K562 (cell line): ENCODE measurements at regions not wholly inside any gene's neighbourhood (a gene's known extent, or its start where the extent isn't known, plus 50 kb on each side); places are given as distances from the start of the nearest gene placed in this dataset.

Source experiments
- ATAC-seq: fragments of 200-7000 bp; cut with Tn5 transposase; 3 replicates; pipeline ENCODE4 v1.9.1; 2020; ENCODE audit warnings: moderate library complexity
- BruUV-seq: library from RNA; stranded (reverse); fragments of 400-500 nt; replicated peaks from 2 replicates; lab custom pipeline; 2021; lab: Mats Ljungman, UMichigan
- CTCF ChIA-PET: fragments of 300-600 bp; formaldehyde crosslinking; extraction: SDS; loops from one replicate; lab custom pipeline; 2021; ENCODE audit warnings: low intra/inter-chr PET ratio; lab: Yijun Ruan, JAX
- POLR2A ChIA-PET: fragments of 300-600, 350-650 bp; sonication (Branson Sonifier 250); formaldehyde crosslinking; extraction: SDS; loops from one replicate; lab custom pipeline; 2021; ENCODE audit warnings: antibody characterized with exemption, inconsistent platforms; lab: Yijun Ruan, JAX
- DNase-seq, 4 experiments: peaks; one replicate each; pipeline versions ENCODE4 v3.0.0 to v3.0.0-alpha.2; 2011 to 2018; ENCODE audit warnings: low spot score in 3 of 4, mixed read lengths in 3 of 4; ENCODE audit errors: extremely low read depth in 1 of 4
- FAIRE-seq: peaks from 2 replicates; lab custom pipeline; 2011; peaks lifted over from hg19 to GRCh38; lab: Jason Lieb, UNC
- H2AFZ ChIP-seq: 2 replicates; pipeline ENCODE4 v1.6.0; 2011; ENCODE audit warnings: low read depth, low read length, control low read depth, inconsistent platforms
- H3K27ac ChIP-seq: fragments of 200-600 bp; 3 replicates; pipeline ENCODE4 v1.8.0; 2011; ENCODE audit warnings: low read depth, mild to moderate bottlenecking, control low read depth, inconsistent platforms, low read length, moderate library complexity, mixed read lengths; ENCODE audit errors: extremely low read depth
- H3K27me3 ChIP-seq, 2 experiments: fragments of 300-600 bp in 1 of 2; 2 replicates in 1 of 2; 3 replicates in 1 of 2; pipeline versions ENCODE4 v1.6.0 to v1.8.0; 2011; ENCODE audit warnings: inconsistent platforms in 2 of 2, low read length in 2 of 2, mild to moderate bottlenecking in 1 of 2, mixed read lengths in 1 of 2, moderate library complexity in 1 of 2; ENCODE audit not compliant: control insufficient read depth in 2 of 2, insufficient read depth in 2 of 2
- H3K36me3 ChIP-seq: fragments of 300-600 bp; 3 replicates; pipeline ENCODE4 v1.8.0; 2011; ENCODE audit warnings: mild to moderate bottlenecking, low read length, inconsistent platforms; ENCODE audit not compliant: control insufficient read depth, insufficient read depth
- H3K4me1 ChIP-seq, 2 experiments: fragments of 200-600 bp in 1 of 2; replicated peaks in 1 of 2; 2 replicates in 1 of 2; 3 replicates in 1 of 2; pipeline versions ENCODE4 v1.5.1 to v1.8.0; 2011; ENCODE audit warnings: inconsistent platforms in 2 of 2, low read length in 2 of 2, mild to moderate bottlenecking in 1 of 2, mixed read lengths in 1 of 2, moderate library complexity in 1 of 2; ENCODE audit not compliant: control insufficient read depth in 2 of 2, insufficient read depth in 2 of 2
- H3K4me2 ChIP-seq: 2 replicates; pipeline ENCODE4 v1.6.1; 2011; ENCODE audit warnings: low read length, control low read depth, inconsistent platforms, mixed read lengths; ENCODE audit not compliant: insufficient read depth
- H3K4me3 ChIP-seq: fragments of 200-600 bp; sonication (generic), shearing (Covaris generic); 2 replicates; pipeline ENCODE4 v1.5.1; 2016; ENCODE audit warnings: control low read depth, inconsistent platforms
- H3K79me2 ChIP-seq: fragments of 200-600 bp; 3 replicates; pipeline ENCODE4 v1.8.0; 2011; ENCODE audit warnings: low read length, inconsistent platforms; ENCODE audit not compliant: control insufficient read depth, insufficient read depth
- H3K9ac ChIP-seq, 2 experiments: 2 replicates each; pipeline versions ENCODE4 v1.6.0 to v1.6.1; 2011; ENCODE audit warnings: low read depth in 2 of 2, low read length in 2 of 2, control low read depth in 1 of 2, inconsistent platforms in 1 of 2, mild to moderate bottlenecking in 1 of 2, mixed read lengths in 1 of 2; ENCODE audit not compliant: insufficient read depth in 1 of 2
- H3K9me1 ChIP-seq: one replicate; pipeline ENCODE4 v1.6.0; 2011; ENCODE audit warnings: inconsistent platforms, mild to moderate bottlenecking, low read length, moderate library complexity; ENCODE audit not compliant: control insufficient read depth, insufficient read depth
- H3K9me3 ChIP-seq: replicated peaks from 2 replicates; pipeline ENCODE4 v1.5.1; 2011; ENCODE audit warnings: low read depth, low read length, inconsistent platforms; ENCODE audit not compliant: control insufficient read depth, insufficient read depth
- H4K20me1 ChIP-seq: replicated peaks from 2 replicates; pipeline ENCODE4 v1.6.1; 2011; ENCODE audit warnings: low read length, inconsistent platforms, mixed read lengths; ENCODE audit not compliant: control insufficient read depth, insufficient read depth
- CBFB ChIP-seq: sonication (generic); formaldehyde crosslinking; IDR thresholded peaks from 2 replicates; pipeline ENCODE4 v1.4.0; 2020; ENCODE audit warnings: mild to moderate bottlenecking, missing genetic modification reagents
- HIVEP1 ChIP-seq: fragments of 250-450 bp; sonication (Bioruptor Pico); IDR thresholded peaks from 2 replicates; pipeline ENCODE4 v1.4.0; 2020; ENCODE audit warnings: mild to moderate bottlenecking
- KAT7 ChIP-seq: sonication (generic); formaldehyde crosslinking; IDR thresholded peaks from 2 replicates; pipeline ENCODE4 v1.8.0; 2022; ENCODE audit warnings: missing genetic modification reagents, mild to moderate bottlenecking, borderline replicate concordance
- NUFIP1 ChIP-seq: fragments of 450-650 bp; IDR thresholded peaks from 2 replicates; pipeline ENCODE4 v1.6.1; 2018; ENCODE audit not compliant: partially characterized antibody
- POLR2AphosphoS5 ChIP-seq: IDR thresholded peaks from 2 replicates; pipeline ENCODE4 v1.6.1; 2011; ENCODE audit warnings: mild to moderate bottlenecking, low read depth, low read length, moderate library complexity; ENCODE audit not compliant: control insufficient read depth, insufficient read depth
- PRPF4 ChIP-seq: fragments of 200-400 bp; formaldehyde crosslinking; IDR thresholded peaks from one replicate; pipeline ENCODE4 v1.6.1; 2017; ENCODE audit warnings: low read length, low read depth, mild to moderate bottlenecking; ENCODE audit not compliant: insufficient read depth, poor library complexity, severe bottlenecking
- SIN3A ChIP-seq, 2 experiments: fragments of 150-350 bp in 1 of 2; IDR thresholded peaks; 2 replicates each; pipeline ENCODE4 v1.6.1; 2011 to 2016; ENCODE audit warnings: borderline replicate concordance in 2 of 2, low read depth in 2 of 2, low read length in 2 of 2, mild to moderate bottlenecking in 2 of 2, moderate library complexity in 2 of 2; ENCODE audit not compliant: control insufficient read depth in 1 of 2
- ZNF436 ChIP-seq: fragments of 250-450, 450-650 bp; sonication (Bioruptor Pico); formaldehyde crosslinking; IDR thresholded peaks from 2 replicates; pipeline ENCODE4 v1.7.0; 2020; ENCODE audit warnings: mild to moderate bottlenecking
- ZNF511 ChIP-seq: sonication (generic); formaldehyde crosslinking; IDR thresholded peaks from 2 replicates; pipeline ENCODE4 v1.8.0; 2022; ENCODE audit warnings: mild to moderate bottlenecking, missing genetic modification reagents
- WGBS: fragments of 100-300 bp; shearing (Covaris generic); methylation state at CpG from one replicate; pipeline ENCODE4 v1.1.6; 2016; ENCODE audit warnings: low coverage, mixed read lengths; ENCODE audit not compliant: insufficient coverage; ENCODE audit errors: missing lambda C conversion rate; 5-methylcytosine and 5-hydroxymethylcytosine counted together
- in situ Hi-C: fragments of 300-500 bp; cut with MboI; formaldehyde crosslinking; loops from 4 replicates; pipeline ENCODE4 v1.15.0; 2018; ENCODE audit warnings: inconsistent platforms, mixed read lengths
- intact Hi-C: fragments of 100-400 bp; cut with micrococcal nuclease; formaldehyde crosslinking; loops from 2 replicates; pipeline ENCODE4 v1.14.2; 2022
- TF ChIP-seq, protein P1 (sequence below): sonication (generic); formaldehyde crosslinking; IDR thresholded peaks from 2 replicates; pipeline ENCODE4 v1.9.0; 2022; ENCODE audit warnings: mild to moderate bottlenecking, missing genetic modification reagents

DNA sequence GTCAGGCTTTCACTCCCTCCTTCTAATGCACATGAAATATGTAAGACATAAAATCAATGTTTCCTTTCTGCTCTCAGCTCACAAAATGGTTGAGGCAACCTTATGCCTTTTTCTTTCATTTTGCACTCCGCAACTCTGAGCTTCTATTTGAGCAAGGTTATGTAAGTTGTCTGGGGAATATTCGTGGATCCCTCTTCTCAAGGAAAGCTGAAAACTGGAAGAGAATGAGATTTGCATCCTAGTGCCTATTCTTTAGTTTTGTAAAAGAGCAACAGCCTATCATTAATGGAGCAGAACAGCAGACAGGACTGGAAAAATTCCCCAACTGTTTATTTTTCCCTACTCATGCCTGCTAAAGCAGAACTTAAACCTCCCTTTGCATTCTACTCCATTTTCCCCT lies 141.7 kb downstream of the FAM76B start:
- FAIRE-seq: no peak
- H3K4me2 ChIP-seq: no peak overlapping the region
- H4K20me1 ChIP-seq: no peaks in the 10 kb centered on the region
- ChIA-PET POLR2A (interaction anchor here (0.7 kb wide), 1 partner anchor 16 kb away, joined by 6 read pairs; no protein-coding TSS in a partner anchor), CTCF (no interaction called here)
- intact Hi-C loops (no loop called here), in situ Hi-C loops (no loop called here)
- H3K4me1 ChIP-seq: peaks cover 0 to 11% of the 10 kb centered on the region in 2 experiments; a peak in 3 of 5 replicates
- DNase-seq: no peak
- H3K9ac ChIP-seq: no peak overlapping the region
- H3K9me1 ChIP-seq: no peaks in the 10 kb centered on the region
- peak overlapping the region; percentile 41; the same call in 1 of the 2 replicates for H2AFZ ChIP-seq
- H3K4me3 ChIP-seq: no peak overlapping the region
- WGBS: 38% methylated on average over 2 of the region's 2 CpGs
- H3K79me2 ChIP-seq: no peaks in the 10 kb centered on the region
- no peaks in the 10 kb centered on the region for H3K9me3 ChIP-seq
- no peaks in the 10 kb centered on the region for H3K36me3 ChIP-seq
- no peaks in the 10 kb centered on the region for H3K27me3 ChIP-seq
- BruUV-seq: no TSS peak
- no peak overlapping the region for H3K27ac ChIP-seq
- TF ChIP-seq, protein P1, sequence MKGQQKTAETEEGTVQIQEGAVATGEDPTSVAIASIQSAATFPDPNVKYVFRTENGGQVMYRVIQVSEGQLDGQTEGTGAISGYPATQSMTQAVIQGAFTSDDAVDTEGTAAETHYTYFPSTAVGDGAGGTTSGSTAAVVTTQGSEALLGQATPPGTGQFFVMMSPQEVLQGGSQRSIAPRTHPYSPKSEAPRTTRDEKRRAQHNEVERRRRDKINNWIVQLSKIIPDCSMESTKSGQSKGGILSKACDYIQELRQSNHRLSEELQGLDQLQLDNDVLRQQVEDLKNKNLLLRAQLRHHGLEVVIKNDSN (CRISPR knock-in tag): no peak
- TF ChIP-seq CBFB (no peak), ZNF436 (CRISPR knock-in tag) (no peak), POLR2AphosphoS5 (no peak), KAT7 (CRISPR knock-in tag) (no peak), NUFIP1 (no peak), SIN3A (IDR thresholded peaks at IDR 0.05; ENCODE audit: borderline replicate concordance in 2 of 2, control insufficient read depth in 1 of 2, low read depth in 2 of 2, low read length in 2 of 2) (no peak), ZNF511 (CRISPR knock-in tag) (no peak), PRPF4 (no peak), HIVEP1 (CRISPR knock-in tag) (no peak)
- no peak for ATAC-seq
